HEK293 (cell line): ENCODE measurements at regions not wholly inside any gene's neighbourhood (a gene's known extent, or its start where the extent isn't known, plus 50 kb on each side); places are given as distances from the start of the nearest gene placed in this dataset.

ENCODE experiments used
- CTCF ChIA-PET: fragments of 350-600 bp; formaldehyde crosslinking; extraction: SDS; loops from one replicate; lab custom pipeline; 2021; ENCODE audit warnings: antibody characterized with exemption; lab: Yijun Ruan, JAX
- POLR2A ChIA-PET: fragments of 300-600 bp; formaldehyde crosslinking; extraction: SDS; loops from one replicate; lab custom pipeline; 2020; ENCODE audit warnings: antibody characterized with exemption, inconsistent platforms; lab: Yijun Ruan, JAX
- H3K27ac ChIP-seq: fragments of 200-500 bp; sonication (Bioruptor generic); 2 replicates; pipeline ENCODE4 v1.5.1; 2014; ENCODE audit warnings: low read depth, low read length, control low read depth, inconsistent platforms; ENCODE audit errors: extremely low read depth
- H3K36me3 ChIP-seq, 2 experiments: fragments of 200-500 bp in 1 of 2; sonication (Bioruptor generic) in 1 of 2; 1 replicate in 1 of 2; 2 replicates in 1 of 2; pipeline ENCODE4 v1.5.1; 2014 to 2017; ENCODE audit warnings: inconsistent platforms in 2 of 2, low read length in 2 of 2; ENCODE audit not compliant: control insufficient read depth in 2 of 2, insufficient read depth in 1 of 2
- H3K4me1 ChIP-seq: fragments of 200-500 bp; sonication (Bioruptor generic); 2 replicates; pipeline ENCODE4 v1.5.1; 2014; ENCODE audit warnings: mild to moderate bottlenecking, low read length, inconsistent platforms; ENCODE audit not compliant: control insufficient read depth, insufficient read depth
- H3K4me3 ChIP-seq: 2 replicates; pipeline ENCODE4 v1.5.1; 2011; ENCODE audit warnings: low read depth, mild to moderate bottlenecking, control low read depth, low read length, moderate library complexity
- H3K9me3 ChIP-seq: fragments of 200-500 bp; sonication (Bioruptor generic); 2 replicates; pipeline ENCODE4 v1.5.1; 2014; ENCODE audit warnings: low read depth, low read length, inconsistent platforms; ENCODE audit not compliant: control insufficient read depth, insufficient read depth
- BCL11B ChIP-seq: fragments of 450-650 bp; formaldehyde crosslinking; IDR thresholded peaks from 2 replicates; pipeline ENCODE4 v1.5.1; 2016; ENCODE audit warnings: low read depth, missing biosample characterization, missing genetic modification characterization
- EGR2 ChIP-seq: fragments of 450-650 bp; formaldehyde crosslinking; IDR thresholded peaks from 2 replicates; pipeline ENCODE4 v1.5.1; 2016; ENCODE audit warnings: low read depth, missing biosample characterization, missing genetic modification characterization
- FEZF1 ChIP-seq: fragments of 450-650 bp; formaldehyde crosslinking; IDR thresholded peaks from 2 replicates; pipeline ENCODE4 v1.5.1; 2016; ENCODE audit warnings: missing biosample characterization, missing genetic modification characterization
- KLF1 ChIP-seq: fragments of 450-650 bp; formaldehyde crosslinking; IDR thresholded peaks from 2 replicates; pipeline ENCODE4 v1.5.1; 2016; ENCODE audit warnings: missing biosample characterization, missing genetic modification characterization
- OSR2 ChIP-seq: fragments of 450-650 bp; formaldehyde crosslinking; IDR thresholded peaks from 2 replicates; pipeline ENCODE4 v1.5.1; 2016; ENCODE audit warnings: missing biosample characterization, missing genetic modification characterization
- PRDM6 ChIP-seq: fragments of 450-650 bp; formaldehyde crosslinking; IDR thresholded peaks from 2 replicates; pipeline ENCODE4 v1.5.1; 2017; ENCODE audit warnings: missing biosample characterization, missing genetic modification characterization
- TCF7L2 ChIP-seq: IDR thresholded peaks from 2 replicates; pipeline ENCODE4 v1.6.1; 2011; ENCODE audit warnings: low read depth, mild to moderate bottlenecking, inconsistent platforms, low read length, moderate library complexity, borderline replicate concordance
- ZNF174 ChIP-seq: fragments of 450-650 bp; formaldehyde crosslinking; IDR thresholded peaks from 2 replicates; pipeline ENCODE4 v1.5.0; 2017; ENCODE audit warnings: missing biosample characterization, mild to moderate bottlenecking, missing genetic modification characterization
- ZNF223 ChIP-seq: fragments of 450-650 bp; formaldehyde crosslinking; IDR thresholded peaks from 2 replicates; pipeline ENCODE4 v1.5.1; 2016; ENCODE audit warnings: missing biosample characterization, missing genetic modification characterization
- ZNF366 ChIP-seq: fragments of 450-650 bp; formaldehyde crosslinking; conservative IDR thresholded peaks from 2 replicates; pipeline ENCODE4 v1.5.1; 2016; ENCODE audit warnings: missing biosample characterization, missing genetic modification characterization
- ZNF398 ChIP-seq: fragments of 450-650 bp; formaldehyde crosslinking; IDR thresholded peaks from 2 replicates; pipeline ENCODE4 v1.5.1; 2017; ENCODE audit warnings: missing biosample characterization, missing genetic modification characterization
- ZNF549 ChIP-seq: fragments of 450-650 bp; IDR thresholded peaks from 2 replicates; pipeline ENCODE4 v1.5.1; 2018; ENCODE audit warnings: missing biosample characterization, missing genetic modification characterization, mild to moderate bottlenecking, inconsistent platforms, moderate library complexity
- ZNF580 ChIP-seq: fragments of 450-650 bp; formaldehyde crosslinking; IDR thresholded peaks from 2 replicates; pipeline ENCODE4 v1.5.1; 2016; ENCODE audit warnings: missing biosample characterization, missing genetic modification characterization
- ZNF692 ChIP-seq: fragments of 450-650 bp; formaldehyde crosslinking; IDR thresholded peaks from 2 replicates; pipeline ENCODE4 v1.5.1; 2016; ENCODE audit warnings: missing biosample characterization, missing genetic modification characterization
- ZNF843 ChIP-seq: fragments of 450-650 bp; formaldehyde crosslinking; IDR thresholded peaks from 2 replicates; pipeline ENCODE4 v1.5.1; 2016; ENCODE audit warnings: missing biosample characterization, missing genetic modification characterization
- ZSCAN18 ChIP-seq: fragments of 450-650 bp; formaldehyde crosslinking; IDR thresholded peaks from 2 replicates; pipeline ENCODE4 v1.5.1; 2016; ENCODE audit warnings: missing biosample characterization, missing genetic modification characterization
- ZXDB ChIP-seq: fragments of 450-650 bp; formaldehyde crosslinking; IDR thresholded peaks from 2 replicates; pipeline ENCODE4 v1.5.1; 2016; ENCODE audit warnings: missing biosample characterization, missing genetic modification characterization
- TF ChIP-seq, protein P1 (sequence below): fragments of 450-650 bp; formaldehyde crosslinking; IDR thresholded peaks from 2 replicates; pipeline ENCODE4 v1.5.1; 2017; ENCODE audit warnings: missing biosample characterization, missing genetic modification characterization

- Histone ChIP-seq H3K27ac (no peak overlapping the region), H3K9me3 (no peaks in the 10 kb centered on the region), H3K36me3 (no peaks in the 10 kb centered on the region), H3K4me1 (peaks cover 2% of the 10 kb centered on the region; the same call in 1 of the 2 replicates)
- CTCF ChIA-PET, result interaction anchor here (0.6 kb wide), 1 partner anchor 565 kb away, joined by 7 read pairs; no protein-coding TSS in a partner anchor
- TF ChIP-seq ZNF549 (tag by site-specific recombination), result 0 out of 2 replicates have a peak, but pooled peaks have one; percentile 14
- TF ChIP-seq, protein P1, sequence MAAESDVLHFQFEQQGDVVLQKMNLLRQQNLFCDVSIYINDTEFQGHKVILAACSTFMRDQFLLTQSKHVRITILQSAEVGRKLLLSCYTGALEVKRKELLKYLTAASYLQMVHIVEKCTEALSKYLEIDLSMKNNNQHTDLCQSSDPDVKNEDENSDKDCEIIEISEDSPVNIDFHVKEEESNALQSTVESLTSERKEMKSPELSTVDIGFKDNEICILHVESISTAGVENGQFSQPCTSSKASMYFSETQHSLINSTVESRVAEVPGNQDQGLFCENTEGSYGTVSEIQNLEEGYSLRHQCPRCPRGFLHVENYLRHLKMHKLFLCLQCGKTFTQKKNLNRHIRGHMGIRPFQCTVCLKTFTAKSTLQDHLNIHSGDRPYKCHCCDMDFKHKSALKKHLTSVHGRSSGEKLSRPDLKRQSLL (tag by site-specific recombination), result peak; percentile 65; the same call in 1 of the 2 replicates
- no peak for TF ChIP-seq ZSCAN18
- peak; percentile 81 for TF ChIP-seq FEZF1
- no peak for TF ChIP-seq ZNF223 (tag by site-specific recombination)
- peak; percentile 71; the same call in 1 of the 2 replicates for TF ChIP-seq BCL11B (tag by site-specific recombination)
- peak; percentile 78 for TF ChIP-seq ZXDB
- TF ChIP-seq PRDM6 (tag by site-specific recombination), result 0 out of 2 replicates have a peak, but pooled peaks have one; percentile 13
- no peak for TF ChIP-seq EGR2 (tag by site-specific recombination)
- TF ChIP-seq ZNF398 (tag by site-specific recombination), result peak; percentile 60
- peak; percentile 62 for TF ChIP-seq OSR2 (tag by site-specific recombination)
- TF ChIP-seq ZNF692 (tag by site-specific recombination), result peak; percentile 54; the same call in 1 of the 2 replicates
- 0 out of 2 replicates have a peak, but pooled peaks have one; percentile 68 for TF ChIP-seq ZNF174 (tag by site-specific recombination)
- peak; percentile 83 for TF ChIP-seq ZNF366 (tag by site-specific recombination)
- TF ChIP-seq ZNF580 (tag by site-specific recombination), result peak; percentile 90
- TF ChIP-seq KLF1, result no peak
- TF ChIP-seq ZNF843 (tag by site-specific recombination), result peak; percentile 96
- TF ChIP-seq TCF7L2, result peak; percentile 67; the same call in 1 of the 2 replicates
- TF ChIP-seq, all 188 proteins: peak for 14
- POLR2A ChIA-PET, result no interaction called here
- no peak overlapping the region for H3K4me3 ChIP-seq
Measured at GRCh38 chr5:101067429-101067828, 164.3 kb upstream of the ST8SIA4 start.
